ENCODE measurements at regions not wholly inside any gene's neighbourhood (a gene's known extent, or its start where the extent isn't known, plus 50 kb on each side); places are given as distances from the start of the nearest gene placed in this dataset.
A peak's percentile ranks its signal among the peaks of the same experiment; 100 is the strongest.

- Histone ChIP-seq H3K4me3 (replicated peaks in 1 of 3; ENCODE audit: low read depth in 2 of 3, low read length in 3 of 3) (no peak overlapping the region), H3K4me2 (replicated peaks; ENCODE audit: extremely low read depth, low read length, poor library complexity, severe bottlenecking) (no peak overlapping the region), H4K20me1 (ENCODE audit: insufficient read depth, low read length) (no peaks in the 10 kb centered on the region), H3K27me3 (ENCODE audit: control insufficient read depth in 2 of 2, insufficient read depth in 2 of 2, low read length in 2 of 2) (no peaks in the 10 kb centered on the region), H2AFZ (ENCODE audit: insufficient read depth, low read depth, low read length, poor library complexity, severe bottlenecking) (no peak overlapping the region), H3K9me3 (replicated peaks in 1 of 2; ENCODE audit: control insufficient read depth in 1 of 2, insufficient read depth in 1 of 2, low read length in 2 of 2) (no peaks in the 10 kb centered on the region), H3K9ac (ENCODE audit: insufficient read depth, low read length, poor library complexity, severe bottlenecking) (no peak overlapping the region), H3K36me3 (replicated peaks in 1 of 2; ENCODE audit: control insufficient read depth in 1 of 2, insufficient read depth in 2 of 2, low read length in 2 of 2) (no peaks in the 10 kb centered on the region), H3K27ac (ENCODE audit: low read depth in 1 of 2, low read length in 2 of 2) (no peak overlapping the region), H3K79me2 (ENCODE audit: insufficient read depth, low read length) (no peaks in the 10 kb centered on the region), H3K4me1 (ENCODE audit: control insufficient read depth in 1 of 2, insufficient read depth in 2 of 2, low read length in 2 of 2) (peaks cover 7% of the 10 kb centered on the region in 2 donors)
- Mint-ChIP-seq H3K4me3 (no peak overlapping the region), H3K27ac (peak overlapping the region in 1 of 7 donors; percentile 27), H3K36me3 (no peaks in the 10 kb centered on the region), H3K27me3 (ENCODE audit: low read depth in 3 of 3) (peaks cover 4 to 5% (median 5%) of the 10 kb centered on the region in 3 donors), H3K9me3 (peaks cover 0 to 4% (median 0%) of the 10 kb centered on the region in 7 donors), H3K4me1 (peaks cover 15% of the 10 kb centered on the region)
- TF ChIP-seq, protein P1, sequence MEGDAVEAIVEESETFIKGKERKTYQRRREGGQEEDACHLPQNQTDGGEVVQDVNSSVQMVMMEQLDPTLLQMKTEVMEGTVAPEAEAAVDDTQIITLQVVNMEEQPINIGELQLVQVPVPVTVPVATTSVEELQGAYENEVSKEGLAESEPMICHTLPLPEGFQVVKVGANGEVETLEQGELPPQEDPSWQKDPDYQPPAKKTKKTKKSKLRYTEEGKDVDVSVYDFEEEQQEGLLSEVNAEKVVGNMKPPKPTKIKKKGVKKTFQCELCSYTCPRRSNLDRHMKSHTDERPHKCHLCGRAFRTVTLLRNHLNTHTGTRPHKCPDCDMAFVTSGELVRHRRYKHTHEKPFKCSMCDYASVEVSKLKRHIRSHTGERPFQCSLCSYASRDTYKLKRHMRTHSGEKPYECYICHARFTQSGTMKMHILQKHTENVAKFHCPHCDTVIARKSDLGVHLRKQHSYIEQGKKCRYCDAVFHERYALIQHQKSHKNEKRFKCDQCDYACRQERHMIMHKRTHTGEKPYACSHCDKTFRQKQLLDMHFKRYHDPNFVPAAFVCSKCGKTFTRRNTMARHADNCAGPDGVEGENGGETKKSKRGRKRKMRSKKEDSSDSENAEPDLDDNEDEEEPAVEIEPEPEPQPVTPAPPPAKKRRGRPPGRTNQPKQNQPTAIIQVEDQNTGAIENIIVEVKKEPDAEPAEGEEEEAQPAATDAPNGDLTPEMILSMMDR (IDR thresholded peaks at IDR 0.05): no peak
- intact Hi-C loops (cut with micrococcal nuclease): no loop called here
- peak in 2 of 3 donors; percentile 5 to 15 for DNase-seq
- 100% methylated on average over 1 of the region's 2 CpGs for WGBS (ENCODE audit: insufficient coverage)
These were observed 75.5 kb downstream of the MRPL46 start for GRCh38 chr15:88391700-88392099.

GRCh38 chr15:88391006-88391405 lies 76.2 kb downstream of the MRPL46 start:
- H3K4me2 ChIP-seq (replicated peaks; ENCODE audit: extremely low read depth, low read length, poor library complexity, severe bottlenecking): no peak overlapping the region
- TF ChIP-seq, protein P1 (IDR thresholded peaks at IDR 0.05): no peak

More at GRCh38 chr15:88391006-88391405, 76.2 kb downstream of the MRPL46 start:
- peaks cover 7% of the 10 kb centered on the region in 2 donors for H3K4me1 ChIP-seq (ENCODE audit: control insufficient read depth in 1 of 2, insufficient read depth in 2 of 2, low read length in 2 of 2)
- WGBS (ENCODE audit: insufficient coverage): 94% methylated on average over 12 of the region's 12 CpGs
- H3K9ac ChIP-seq (ENCODE audit: insufficient read depth, low read length, poor library complexity, severe bottlenecking): no peak overlapping the region
- H3K4me1 Mint-ChIP-seq: peaks cover 15% of the 10 kb centered on the region
- no peak overlapping the region for H2AFZ ChIP-seq (ENCODE audit: insufficient read depth, low read depth, low read length, poor library complexity, severe bottlenecking)
- DNase-seq: no peak
- intact Hi-C loops (cut with micrococcal nuclease): no loop called here
- no peaks in the 10 kb centered on the region for H3K27me3 ChIP-seq (ENCODE audit: control insufficient read depth in 2 of 2, insufficient read depth in 2 of 2, low read length in 2 of 2)
- H3K9me3 Mint-ChIP-seq: peaks cover 0 to 4% (median 0%) of the 10 kb centered on the region in 7 donors
- no peak overlapping the region for H3K27ac ChIP-seq (ENCODE audit: low read depth in 1 of 2, low read length in 2 of 2)
- no peaks in the 10 kb centered on the region for H3K9me3 ChIP-seq (replicated peaks in 1 of 2; ENCODE audit: control insufficient read depth in 1 of 2, insufficient read depth in 1 of 2, low read length in 2 of 2)
- peaks cover 4 to 5% (median 5%) of the 10 kb centered on the region in 3 donors for H3K27me3 Mint-ChIP-seq (ENCODE audit: low read depth in 3 of 3)
- H3K36me3 ChIP-seq (replicated peaks in 1 of 2; ENCODE audit: control insufficient read depth in 1 of 2, insufficient read depth in 2 of 2, low read length in 2 of 2): no peaks in the 10 kb centered on the region
- no peaks in the 10 kb centered on the region for H4K20me1 ChIP-seq (ENCODE audit: insufficient read depth, low read length)
- H3K79me2 ChIP-seq (ENCODE audit: insufficient read depth, low read length): no peaks in the 10 kb centered on the region
- no peak overlapping the region for H3K27ac Mint-ChIP-seq
- no peak overlapping the region for H3K4me3 Mint-ChIP-seq
- no peaks in the 10 kb centered on the region for H3K36me3 Mint-ChIP-seq
- H3K4me3 ChIP-seq (replicated peaks in 1 of 3; ENCODE audit: low read depth in 2 of 3, low read length in 3 of 3): no peak overlapping the region

All from CD14-positive monocyte (primary cell).